ENCODE measurements at regions not wholly inside any gene's neighbourhood (a gene's known extent, or its start where the extent isn't known, plus 50 kb on each side); places are given as distances from the start of the nearest gene placed in this dataset.

GRCh38 chr3:24830230-24831152 lies 335.8 kb upstream of the THRB start:
- TF ChIP-seq CTCF (IDR thresholded peaks at IDR 0.05; ENCODE audit: borderline replicate concordance, insufficient read depth, low read depth, low read length): no peak
- no peak overlapping the region for H3K4me3 ChIP-seq (ENCODE audit: low read depth, low read length)

GRCh38 chr3:24831221-24831620 lies 336.6 kb upstream of the THRB start:
- H3K4me3 ChIP-seq (ENCODE audit: low read depth, low read length): no peak overlapping the region

GRCh38 chr3:24832891-24833290 lies 338.2 kb upstream of the THRB start:
- no peak overlapping the region for H3K4me3 ChIP-seq (ENCODE audit: low read depth, low read length)
- no peak for TF ChIP-seq CTCF (IDR thresholded peaks at IDR 0.05; ENCODE audit: borderline replicate concordance, insufficient read depth, low read depth, low read length)

More at GRCh38 chr3:24831221-24831620, 336.6 kb upstream of the THRB start:
- TF ChIP-seq CTCF (IDR thresholded peaks at IDR 0.05; ENCODE audit: borderline replicate concordance, insufficient read depth, low read depth, low read length): no peak

- TF ChIP-seq CTCF (IDR thresholded peaks at IDR 0.05; ENCODE audit: borderline replicate concordance, insufficient read depth, low read depth, low read length): no peak
These were observed 339.8 kb upstream of the THRB start for GRCh38 chr3:24834442-24834841.

GRCh38 chr3:24835510-24835909 lies 340.9 kb upstream of the THRB start:
- no peak for TF ChIP-seq CTCF (IDR thresholded peaks at IDR 0.05; ENCODE audit: borderline replicate concordance, insufficient read depth, low read depth, low read length)

More at GRCh38 chr3:24834442-24834841, 339.8 kb upstream of the THRB start:
- H3K4me3 ChIP-seq (ENCODE audit: low read depth, low read length): no peak overlapping the region

GRCh38 chr3:24837601-24838000 lies 343.0 kb upstream of the THRB start:
- no peak for TF ChIP-seq CTCF (IDR thresholded peaks at IDR 0.05; ENCODE audit: borderline replicate concordance, insufficient read depth, low read depth, low read length)
- H3K4me3 ChIP-seq (ENCODE audit: low read depth, low read length): no peak overlapping the region

More at GRCh38 chr3:24835510-24835909, 340.9 kb upstream of the THRB start:
- no peak overlapping the region for H3K4me3 ChIP-seq (ENCODE audit: low read depth, low read length)

GRCh38 chr3:24838533-24838932 lies 343.9 kb upstream of the THRB start:
- no peak for TF ChIP-seq CTCF (IDR thresholded peaks at IDR 0.05; ENCODE audit: borderline replicate concordance, insufficient read depth, low read depth, low read length)
- H3K4me3 ChIP-seq (ENCODE audit: low read depth, low read length): no peak overlapping the region
